ENCODE measurements at regions not wholly inside any gene's neighbourhood (a gene's known extent, or its start where the extent isn't known, plus 50 kb on each side); places are given as distances from the start of the nearest gene placed in this dataset.

GRCh38 chr6:54700158-54700557, 146.4 kb upstream of the FAM83B start:
- Histone ChIP-seq H3K27me3 (replicated peaks; ENCODE audit: control insufficient read depth, insufficient read depth, low read length, poor library complexity, severe bottlenecking) (no peaks in the 10 kb centered on the region), H3K4me3 (ENCODE audit: insufficient read depth, low read depth, low read length, poor library complexity, severe bottlenecking) (no peak overlapping the region), H3K36me3 (ENCODE audit: control insufficient read depth, insufficient read depth, low read length) (no peaks in the 10 kb centered on the region), H3K9me3 (ENCODE audit: control insufficient read depth, low read length) (no peaks in the 10 kb centered on the region), H3K27ac (ENCODE audit: insufficient read depth, low read length, poor library complexity, severe bottlenecking) (no peak overlapping the region), H3K4me1 (ENCODE audit: control insufficient read depth, insufficient read depth, low read length, poor library complexity, severe bottlenecking) (no peaks in the 10 kb centered on the region)
- DNase-seq = no peak

GRCh38 chr6:54702772-54703171, 143.8 kb upstream of the FAM83B start:
- no peaks in the 10 kb centered on the region for H3K27me3 ChIP-seq (replicated peaks; ENCODE audit: control insufficient read depth, insufficient read depth, low read length, poor library complexity, severe bottlenecking)
- no peaks in the 10 kb centered on the region for H3K36me3 ChIP-seq (ENCODE audit: control insufficient read depth, insufficient read depth, low read length)
- H3K9me3 ChIP-seq (ENCODE audit: control insufficient read depth, low read length) = no peaks in the 10 kb centered on the region
- no peak overlapping the region for H3K4me3 ChIP-seq (ENCODE audit: insufficient read depth, low read depth, low read length, poor library complexity, severe bottlenecking)
- no peak overlapping the region for H3K27ac ChIP-seq (ENCODE audit: insufficient read depth, low read length, poor library complexity, severe bottlenecking)
- no peaks in the 10 kb centered on the region for H3K4me1 ChIP-seq (ENCODE audit: control insufficient read depth, insufficient read depth, low read length, poor library complexity, severe bottlenecking)
- no peak for DNase-seq

DNA sequence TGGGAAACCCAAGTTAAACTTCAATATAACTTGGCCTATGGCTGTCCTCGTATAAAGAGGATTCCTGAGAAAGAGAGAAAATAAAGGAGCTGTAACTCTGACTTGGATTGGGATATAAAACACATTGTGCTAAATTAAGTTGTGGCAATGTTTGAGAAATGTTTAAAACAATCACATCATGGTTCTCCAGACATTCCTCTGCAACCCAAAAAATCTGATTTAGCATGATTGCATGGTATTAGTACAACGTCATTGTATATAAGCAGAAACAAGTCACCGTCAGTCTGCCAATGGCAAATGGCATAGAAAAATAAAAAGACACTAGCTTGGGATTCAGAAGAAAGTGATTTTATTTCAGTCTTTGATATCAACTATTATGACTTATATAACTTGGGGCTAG, 140.2 kb upstream of the FAM83B start:
- H3K4me1 ChIP-seq (ENCODE audit: control insufficient read depth, insufficient read depth, low read length, poor library complexity, severe bottlenecking) = no peaks in the 10 kb centered on the region
- H3K4me3 ChIP-seq (ENCODE audit: insufficient read depth, low read depth, low read length, poor library complexity, severe bottlenecking) = no peak overlapping the region
- no peak overlapping the region for H3K27ac ChIP-seq (ENCODE audit: insufficient read depth, low read length, poor library complexity, severe bottlenecking)
- DNase-seq = no peak
- H3K27me3 ChIP-seq (replicated peaks; ENCODE audit: control insufficient read depth, insufficient read depth, low read length, poor library complexity, severe bottlenecking) = no peaks in the 10 kb centered on the region
- no peaks in the 10 kb centered on the region for H3K36me3 ChIP-seq (ENCODE audit: control insufficient read depth, insufficient read depth, low read length)
- no peaks in the 10 kb centered on the region for H3K9me3 ChIP-seq (ENCODE audit: control insufficient read depth, low read length)

GRCh38 chr6:54706844-54707605, 139.5 kb upstream of the FAM83B start:
- no peaks in the 10 kb centered on the region for H3K4me1 ChIP-seq (ENCODE audit: control insufficient read depth, insufficient read depth, low read length, poor library complexity, severe bottlenecking)
- no peaks in the 10 kb centered on the region for H3K27me3 ChIP-seq (replicated peaks; ENCODE audit: control insufficient read depth, insufficient read depth, low read length, poor library complexity, severe bottlenecking)
- no peak overlapping the region for H3K4me3 ChIP-seq (ENCODE audit: insufficient read depth, low read depth, low read length, poor library complexity, severe bottlenecking)
- DNase-seq = no peak
- H3K9me3 ChIP-seq (ENCODE audit: control insufficient read depth, low read length) = no peaks in the 10 kb centered on the region
- no peak overlapping the region for H3K27ac ChIP-seq (ENCODE audit: insufficient read depth, low read length, poor library complexity, severe bottlenecking)
- H3K36me3 ChIP-seq (ENCODE audit: control insufficient read depth, insufficient read depth, low read length) = no peaks in the 10 kb centered on the region

- Histone ChIP-seq H3K9me3 (ENCODE audit: control insufficient read depth, low read length) (no peaks in the 10 kb centered on the region), H3K4me3 (ENCODE audit: insufficient read depth, low read depth, low read length, poor library complexity, severe bottlenecking) (no peak overlapping the region), H3K27ac (ENCODE audit: insufficient read depth, low read length, poor library complexity, severe bottlenecking) (no peak overlapping the region), H3K36me3 (ENCODE audit: control insufficient read depth, insufficient read depth, low read length) (no peaks in the 10 kb centered on the region), H3K4me1 (ENCODE audit: control insufficient read depth, insufficient read depth, low read length, poor library complexity, severe bottlenecking) (no peaks in the 10 kb centered on the region), H3K27me3 (replicated peaks; ENCODE audit: control insufficient read depth, insufficient read depth, low read length, poor library complexity, severe bottlenecking) (no peaks in the 10 kb centered on the region)
- no peak for DNase-seq
Observed at GRCh38 chr6:54710456-54710855, 136.1 kb upstream of the FAM83B start.

DNA sequence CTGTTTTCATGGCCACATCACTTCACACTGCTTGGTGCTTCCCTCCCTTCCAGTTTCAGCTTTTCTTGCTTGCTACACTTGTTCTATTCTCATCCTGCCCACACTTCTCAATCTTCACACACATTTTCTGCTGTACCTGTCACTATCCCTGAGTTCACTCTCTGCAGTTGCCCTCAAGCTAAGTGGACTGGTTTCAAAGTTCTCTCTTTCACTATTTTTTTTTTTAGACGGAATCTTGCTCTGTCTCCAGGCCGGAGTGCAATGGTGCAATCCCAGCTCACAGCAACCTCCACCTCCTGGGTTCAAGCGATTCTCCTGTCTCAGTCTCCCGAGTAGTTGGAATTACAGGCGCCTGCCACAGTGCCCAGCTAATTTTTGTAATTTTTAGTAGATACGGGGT, 130.6 kb upstream of the FAM83B start:
- Histone ChIP-seq H3K4me3 (ENCODE audit: insufficient read depth, low read depth, low read length, poor library complexity, severe bottlenecking) (no peak overlapping the region), H3K9me3 (ENCODE audit: control insufficient read depth, low read length) (no peaks in the 10 kb centered on the region), H3K4me1 (ENCODE audit: control insufficient read depth, insufficient read depth, low read length, poor library complexity, severe bottlenecking) (no peaks in the 10 kb centered on the region), H3K27ac (ENCODE audit: insufficient read depth, low read length, poor library complexity, severe bottlenecking) (no peak overlapping the region), H3K36me3 (ENCODE audit: control insufficient read depth, insufficient read depth, low read length) (no peaks in the 10 kb centered on the region), H3K27me3 (replicated peaks; ENCODE audit: control insufficient read depth, insufficient read depth, low read length, poor library complexity, severe bottlenecking) (no peaks in the 10 kb centered on the region)
- no peak for DNase-seq

- no peaks in the 10 kb centered on the region for H3K9me3 ChIP-seq (ENCODE audit: control insufficient read depth, low read length)
- no peaks in the 10 kb centered on the region for H3K27me3 ChIP-seq (replicated peaks; ENCODE audit: control insufficient read depth, insufficient read depth, low read length, poor library complexity, severe bottlenecking)
- DNase-seq = no peak
- H3K36me3 ChIP-seq (ENCODE audit: control insufficient read depth, insufficient read depth, low read length) = no peaks in the 10 kb centered on the region
- no peaks in the 10 kb centered on the region for H3K4me1 ChIP-seq (ENCODE audit: control insufficient read depth, insufficient read depth, low read length, poor library complexity, severe bottlenecking)
- H3K4me3 ChIP-seq (ENCODE audit: insufficient read depth, low read depth, low read length, poor library complexity, severe bottlenecking) = no peak overlapping the region
- no peak overlapping the region for H3K27ac ChIP-seq (ENCODE audit: insufficient read depth, low read length, poor library complexity, severe bottlenecking)
Observed at GRCh38 chr6:54716877-54717276, 129.7 kb upstream of the FAM83B start.

DNA sequence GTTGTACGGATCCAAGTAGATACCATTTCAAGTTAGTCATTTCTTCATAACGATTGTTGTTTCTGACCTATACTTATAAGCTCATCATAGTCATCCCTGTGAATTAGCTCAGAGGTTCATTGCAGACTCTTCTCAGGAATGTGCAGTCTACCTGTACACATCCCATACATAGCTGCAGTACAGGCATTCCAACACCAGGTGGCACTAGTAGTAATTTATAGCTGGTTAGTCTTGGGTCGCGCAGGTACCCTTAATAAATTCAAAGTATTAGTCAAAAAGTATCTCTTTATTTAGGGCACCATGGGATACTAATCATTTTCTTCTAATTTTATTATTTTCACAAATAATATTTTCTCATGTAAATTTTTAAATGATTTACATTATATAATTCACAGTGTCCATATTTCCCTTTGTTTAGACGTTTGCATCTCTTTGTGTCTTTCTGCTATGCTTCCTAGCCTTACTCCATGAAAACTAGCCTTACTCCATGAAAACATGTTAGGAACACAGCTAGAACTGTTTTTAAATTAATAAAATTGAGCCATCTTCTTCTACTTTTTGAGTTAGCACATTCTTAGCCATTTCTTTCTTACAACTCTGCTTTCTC, 128.6 kb upstream of the FAM83B start:
- no peaks in the 10 kb centered on the region for H3K36me3 ChIP-seq (ENCODE audit: control insufficient read depth, insufficient read depth, low read length)
- no peak overlapping the region for H3K4me3 ChIP-seq (ENCODE audit: insufficient read depth, low read depth, low read length, poor library complexity, severe bottlenecking)
- no peak overlapping the region for H3K27ac ChIP-seq (ENCODE audit: insufficient read depth, low read length, poor library complexity, severe bottlenecking)
- no peaks in the 10 kb centered on the region for H3K9me3 ChIP-seq (ENCODE audit: control insufficient read depth, low read length)
- no peaks in the 10 kb centered on the region for H3K27me3 ChIP-seq (replicated peaks; ENCODE audit: control insufficient read depth, insufficient read depth, low read length, poor library complexity, severe bottlenecking)
- H3K4me1 ChIP-seq (ENCODE audit: control insufficient read depth, insufficient read depth, low read length, poor library complexity, severe bottlenecking) = no peaks in the 10 kb centered on the region
- peak in 1 of 3 donors; percentile 16 for DNase-seq

- H3K4me1 ChIP-seq (ENCODE audit: control insufficient read depth, insufficient read depth, low read length, poor library complexity, severe bottlenecking) = no peaks in the 10 kb centered on the region
- H3K27ac ChIP-seq (ENCODE audit: insufficient read depth, low read length, poor library complexity, severe bottlenecking) = no peak overlapping the region
- H3K27me3 ChIP-seq (replicated peaks; ENCODE audit: control insufficient read depth, insufficient read depth, low read length, poor library complexity, severe bottlenecking) = no peaks in the 10 kb centered on the region
- no peaks in the 10 kb centered on the region for H3K36me3 ChIP-seq (ENCODE audit: control insufficient read depth, insufficient read depth, low read length)
- DNase-seq = no peak
- no peak overlapping the region for H3K4me3 ChIP-seq (ENCODE audit: insufficient read depth, low read depth, low read length, poor library complexity, severe bottlenecking)
- no peaks in the 10 kb centered on the region for H3K9me3 ChIP-seq (ENCODE audit: control insufficient read depth, low read length)
Observed at GRCh38 chr6:54718541-54719023, 128.0 kb upstream of the FAM83B start.

GRCh38 chr6:54719131-54719530, 127.4 kb upstream of the FAM83B start:
- Histone ChIP-seq H3K27ac (ENCODE audit: insufficient read depth, low read length, poor library complexity, severe bottlenecking) (no peak overlapping the region), H3K4me3 (ENCODE audit: insufficient read depth, low read depth, low read length, poor library complexity, severe bottlenecking) (no peak overlapping the region), H3K4me1 (ENCODE audit: control insufficient read depth, insufficient read depth, low read length, poor library complexity, severe bottlenecking) (no peaks in the 10 kb centered on the region), H3K27me3 (replicated peaks; ENCODE audit: control insufficient read depth, insufficient read depth, low read length, poor library complexity, severe bottlenecking) (no peaks in the 10 kb centered on the region), H3K36me3 (ENCODE audit: control insufficient read depth, insufficient read depth, low read length) (no peaks in the 10 kb centered on the region), H3K9me3 (ENCODE audit: control insufficient read depth, low read length) (no peaks in the 10 kb centered on the region)
- no peak for DNase-seq
